A673 (cell line): ENCODE measurements at regions not wholly inside any gene's neighbourhood (a gene's known extent, or its start where the extent isn't known, plus 50 kb on each side); places are given as distances from the start of the nearest gene placed in this dataset.
A peak's percentile ranks its signal among the peaks of the same experiment; 100 is the strongest.

ENCODE experiments used
- BruUV-seq: library from RNA; stranded (reverse); fragments of 400-500 nt; replicated peaks from 2 replicates; lab custom pipeline; 2021; lab: Mats Ljungman, UMichigan
- CTCF ChIA-PET: fragments of 300-600 bp; sonication (Branson Sonifier 250); formaldehyde crosslinking; loops from one replicate; lab custom pipeline; 2022; ENCODE audit warnings: antibody characterized with exemption; lab: Charles Lee
- POLR2A ChIA-PET: fragments of 300-600 bp; sonication (Branson Sonifier 250); formaldehyde crosslinking; loops from one replicate; lab custom pipeline; 2022; ENCODE audit warnings: antibody characterized with exemption; ENCODE audit not compliant: low non-redundant PET; lab: Charles Lee
- DNase-seq: peaks from one replicate; pipeline ENCODE4 v3.0.0-alpha.2; 2015; ENCODE audit warnings: low spot score
- H3K27ac ChIP-seq: fragments of 200-600 bp; sonication (generic); 2 replicates; pipeline ENCODE4 v1.5.1; 2016; ENCODE audit warnings: mixed run types, low read depth, mild to moderate bottlenecking, mixed read lengths, antibody characterized with exemption, low read length; ENCODE audit not compliant: poor library complexity, severe bottlenecking
- H3K27me3 ChIP-seq: fragments of 200-600 bp; sonication (generic); replicated peaks from 2 replicates; pipeline ENCODE4 v1.6.1; 2017; ENCODE audit warnings: mixed run types, low read depth, mild to moderate bottlenecking, mixed read lengths, antibody characterized with exemption, low read length; ENCODE audit not compliant: insufficient read depth, poor library complexity
- H3K36me3 ChIP-seq: fragments of 200-600 bp; sonication (generic); 2 replicates; pipeline ENCODE4 v1.6.1; 2016; ENCODE audit warnings: mixed run types, mild to moderate bottlenecking, mixed read lengths, antibody characterized with exemption, low read length; ENCODE audit not compliant: insufficient read depth, poor library complexity, severe bottlenecking
- H3K4me1 ChIP-seq: fragments of 200-600 bp; sonication (generic); 2 replicates; pipeline ENCODE4 v1.6.1; 2017; ENCODE audit warnings: mixed run types, mild to moderate bottlenecking, mixed read lengths, antibody characterized with exemption, low read length; ENCODE audit not compliant: insufficient read depth, poor library complexity, severe bottlenecking
- H3K4me3 ChIP-seq: fragments of 200-600 bp; sonication (generic); 2 replicates; pipeline ENCODE4 v1.5.1; 2016; ENCODE audit warnings: low read depth, mixed run types, mild to moderate bottlenecking, mixed read lengths, low read length; ENCODE audit not compliant: poor library complexity, severe bottlenecking
- H3K9me3 ChIP-seq: fragments of 200-600 bp; sonication (generic); 2 replicates; pipeline ENCODE4 v1.6.1; 2016; ENCODE audit warnings: mixed run types, low read depth, mild to moderate bottlenecking, mixed read lengths, antibody characterized with exemption, low read length; ENCODE audit not compliant: poor library complexity, severe bottlenecking
- CTCF ChIP-seq: fragments of 300-800, 200-600 bp; sonication (generic); conservative IDR thresholded peaks from 2 replicates; pipeline ENCODE4 v1.5.1; 2017; ENCODE audit warnings: low read depth, mild to moderate bottlenecking, antibody characterized with exemption, low read length, moderate library complexity, mixed read lengths
- EZH2 ChIP-seq: fragments of 200-600 bp; sonication (generic); IDR thresholded peaks from 2 replicates; pipeline ENCODE4 v1.6.1; 2017; ENCODE audit warnings: borderline replicate concordance, low read depth, mild to moderate bottlenecking, mixed read lengths, antibody characterized with exemption, low read length; ENCODE audit not compliant: poor library complexity, severe bottlenecking
- intact Hi-C: fragments of 100-400 bp; cut with micrococcal nuclease; formaldehyde crosslinking; loops from one replicate; pipeline ENCODE4 v1.10.0; 2022; ENCODE audit not compliant: unreplicated experiment

GRCh38 chr4:125365731-125366130 lies 51.0 kb downstream of the FAT4 start:
- Histone ChIP-seq H3K36me3 (no peaks in the 10 kb centered on the region), H3K27ac (no peak overlapping the region), H3K4me1 (peaks cover 17% of the 10 kb centered on the region), H3K27me3 (no peaks in the 10 kb centered on the region), H3K4me3 (no peak overlapping the region), H3K9me3 (no peaks in the 10 kb centered on the region)
- CTCF ChIA-PET = no interaction called here
- BruUV-seq = no TSS peak
- intact Hi-C loops = no loop called here
- no peak for TF ChIP-seq CTCF
- no peak for TF ChIP-seq EZH2
- no peak for DNase-seq
- POLR2A ChIA-PET = no interaction called here

DNA sequence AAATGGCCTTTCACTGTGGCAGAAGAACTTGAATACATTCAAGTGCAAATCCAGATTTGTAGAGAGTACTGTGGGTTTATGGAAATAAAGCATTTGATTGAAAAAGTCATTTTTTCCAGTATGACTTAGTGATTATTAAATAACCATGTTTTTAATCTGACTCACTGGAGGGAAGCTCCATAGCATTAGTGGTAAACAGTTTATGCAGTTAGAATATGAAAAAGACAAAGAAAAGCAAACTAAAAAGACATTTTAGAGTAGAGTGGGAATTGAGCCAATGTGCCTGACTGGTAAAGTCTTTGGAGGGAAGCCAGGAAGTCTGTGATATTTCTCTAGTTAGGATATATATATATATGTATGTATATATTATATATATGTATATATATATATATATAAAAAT lies 53.4 kb downstream of the FAT4 start:
- DNase-seq = peak; percentile 36
- Histone ChIP-seq H3K4me3 (no peak overlapping the region), H3K36me3 (no peaks in the 10 kb centered on the region), H3K4me1 (peaks cover 17% of the 10 kb centered on the region), H3K27me3 (no peaks in the 10 kb centered on the region), H3K9me3 (no peaks in the 10 kb centered on the region), H3K27ac (peak overlapping the region; percentile 45)
- intact Hi-C loops = no loop called here
- ChIA-PET POLR2A (no interaction called here), CTCF (no interaction called here)
- TF ChIP-seq CTCF (no peak), EZH2 (no peak)
- BruUV-seq = no TSS peak

- ChIA-PET POLR2A (no interaction called here), CTCF (no interaction called here)
- Histone ChIP-seq H3K9me3 (no peaks in the 10 kb centered on the region), H3K36me3 (no peaks in the 10 kb centered on the region), H3K4me1 (peaks cover 17% of the 10 kb centered on the region), H3K27ac (peak overlapping the region; percentile 57), H3K27me3 (no peaks in the 10 kb centered on the region), H3K4me3 (peak overlapping the region; percentile 32)
- intact Hi-C loops = no loop called here
- BruUV-seq = no TSS peak
- TF ChIP-seq CTCF = no peak
- no peak for TF ChIP-seq EZH2
- peak; percentile 60 for DNase-seq
Measured at GRCh38 chr4:125368671-125369081, 53.9 kb downstream of the FAT4 start.
